WERI-Rb-1 (cell line): ENCODE measurements at regions not wholly inside any gene's neighbourhood (a gene's known extent, or its start where the extent isn't known, plus 50 kb on each side); places are given as distances from the start of the nearest gene placed in this dataset.
"Not testable (repeated sequence)": the region's sequence is repeated elsewhere in the genome, so short reads cannot be mapped to it uniquely, and the experiment has no call there.

ENCODE experiments used
- DNase-seq: peaks from one replicate; pipeline ENCODE4 v3.0.0-alpha.2; 2020
- H3K27ac ChIP-seq: fragments of 250-450 bp; sonication (Bioruptor Pico); 2 replicates; pipeline ENCODE4 v1.5.1; 2020; ENCODE audit warnings: mild to moderate bottlenecking, moderate library complexity
- H3K27me3 ChIP-seq: fragments of 250-450 bp; sonication (Bioruptor Pico); 2 replicates; pipeline ENCODE4 v1.5.1; 2021; ENCODE audit warnings: mild to moderate bottlenecking, low read depth, moderate library complexity; ENCODE audit not compliant: insufficient read depth, severe bottlenecking
- H3K36me3 ChIP-seq: fragments of 250-450 bp; sonication (Bioruptor Pico); 2 replicates; pipeline ENCODE4 v1.5.1; 2020; ENCODE audit warnings: mild to moderate bottlenecking, moderate library complexity
- H3K4me3 ChIP-seq: 2 replicates; pipeline ENCODE4 v1.5.1; 2011; ENCODE audit warnings: low read depth, mild to moderate bottlenecking, control low read depth, low read length
- H3K9me3 ChIP-seq: fragments of 250-450 bp; sonication (Bioruptor Pico); 2 replicates; pipeline ENCODE4 v1.5.1; 2021; ENCODE audit warnings: mild to moderate bottlenecking, moderate library complexity; ENCODE audit not compliant: severe bottlenecking
- CTCF ChIP-seq: IDR thresholded peaks from 2 replicates; pipeline ENCODE4 v1.5.1; 2011; ENCODE audit warnings: low read depth, mild to moderate bottlenecking, control low read depth, inconsistent platforms, low read length

- Histone ChIP-seq H3K27me3 (peaks cover 12% of the 10 kb centered on the region), H3K9me3 (peaks cover 21% of the 10 kb centered on the region), H3K27ac (no peak overlapping the region), H3K36me3 (no peaks in the 10 kb centered on the region), H3K4me3 (no peak overlapping the region)
- TF ChIP-seq CTCF: no peak
- no peak for DNase-seq
Observed at GRCh38 chr9:107772988-107773387, 283.4 kb upstream of the KLF4 start.

DNA sequence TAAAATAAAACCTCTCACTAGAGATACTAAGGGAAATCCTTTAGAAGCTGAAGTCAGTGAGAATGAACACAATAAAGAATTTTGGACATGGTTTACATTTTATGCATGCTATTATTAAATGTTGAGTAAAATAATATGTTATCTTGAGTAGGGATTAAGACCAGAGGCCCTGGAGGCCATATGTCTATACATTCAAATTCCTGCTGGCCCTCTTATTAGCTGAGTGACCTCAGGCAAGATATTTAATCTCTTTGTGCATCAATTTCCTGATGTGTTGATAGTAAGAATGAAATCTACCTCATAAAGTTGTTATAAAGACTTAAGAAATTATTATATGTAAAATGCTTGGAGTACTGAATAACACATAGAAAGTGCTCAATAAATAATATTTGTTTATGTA lies 281.1 kb upstream of the KLF4 start:
- Histone ChIP-seq H3K27ac (peak overlapping the region; percentile 47), H3K4me3 (no peak overlapping the region), H3K9me3 (peaks cover 21% of the 10 kb centered on the region), H3K36me3 (no peaks in the 10 kb centered on the region), H3K27me3 (peaks cover 27% of the 10 kb centered on the region)
- no peak for TF ChIP-seq CTCF
- no peak for DNase-seq

DNA sequence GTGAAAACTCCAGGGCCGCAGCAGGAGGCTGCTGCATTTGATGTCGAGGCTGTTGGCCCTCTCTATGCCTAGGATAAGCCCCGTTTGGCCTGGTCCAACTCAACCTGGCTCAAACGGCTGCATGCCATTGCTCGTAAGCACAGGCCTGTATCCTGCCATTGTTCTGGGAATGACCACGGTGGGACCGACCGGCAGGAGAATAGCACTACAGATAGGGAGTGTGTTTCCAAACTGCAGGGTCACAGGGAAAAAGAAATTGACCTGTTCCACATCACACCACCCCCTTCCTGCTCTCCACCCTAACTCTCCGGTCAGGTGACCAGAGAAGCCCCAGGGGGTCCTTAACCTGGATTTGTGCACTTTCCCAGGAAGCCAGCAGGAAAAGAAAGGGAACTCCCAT lies 278.7 kb upstream of the KLF4 start:
- Histone ChIP-seq H3K27me3 (peaks cover 29% of the 10 kb centered on the region), H3K27ac (no peak overlapping the region), H3K36me3 (no peaks in the 10 kb centered on the region), H3K9me3 (peaks cover 18% of the 10 kb centered on the region), H3K4me3 (no peak overlapping the region)
- no peak for DNase-seq
- TF ChIP-seq CTCF: no peak

DNA sequence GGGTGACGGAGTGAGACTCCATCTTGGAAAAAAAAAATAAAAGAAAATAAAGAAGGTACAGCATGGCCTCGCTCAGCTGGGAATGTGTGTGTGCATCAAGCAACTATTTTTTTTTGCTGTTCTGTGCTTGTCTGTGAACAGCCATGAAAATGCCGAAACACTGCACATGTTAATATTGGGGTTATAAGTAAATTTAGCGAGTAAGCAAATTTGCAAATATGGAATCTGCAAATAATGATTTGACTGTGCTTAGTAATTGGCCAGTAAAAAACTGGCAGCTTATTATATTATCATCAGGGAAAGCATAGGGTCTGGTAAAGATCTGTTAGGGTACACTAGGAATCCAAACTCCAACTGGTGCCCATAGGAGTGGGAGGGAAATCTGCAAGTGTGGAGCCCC lies 278.1 kb upstream of the KLF4 start:
- TF ChIP-seq CTCF: no peak
- no peak for DNase-seq
- H3K4me3 ChIP-seq: no peak overlapping the region
- H3K36me3 ChIP-seq: no peaks in the 10 kb centered on the region
- no peak overlapping the region for H3K27ac ChIP-seq
- peaks cover 13% of the 10 kb centered on the region for H3K9me3 ChIP-seq
- peaks cover 29% of the 10 kb centered on the region for H3K27me3 ChIP-seq

- DNase-seq, H3K4me3 ChIP-seq, H3K36me3 ChIP-seq, H3K27ac ChIP-seq, H3K9me3 ChIP-seq: not testable (repeated sequence)
- peaks cover 56% of the 10 kb centered on the region for H3K27me3 ChIP-seq
Observed at GRCh38 chr9:107763469-107763868, 273.9 kb upstream of the KLF4 start.

GRCh38 chr9:107761307-107761706 lies 271.7 kb upstream of the KLF4 start:
- DNase-seq: no peak
- Histone ChIP-seq H3K27me3 (peaks cover 52% of the 10 kb centered on the region), H3K27ac (no peak overlapping the region), H3K36me3 (no peaks in the 10 kb centered on the region), H3K9me3 (peaks cover 4% of the 10 kb centered on the region), H3K4me3 (no peak overlapping the region)
- no peak for TF ChIP-seq CTCF
